Lower leg skin (tissue), 4 donors: ENCODE measurements at regions not wholly inside any gene's neighbourhood (a gene's known extent, or its start where the extent isn't known, plus 50 kb on each side); places are given as distances from the start of the nearest gene placed in this dataset.

Experiments
- DNase-seq, 2 donors: peaks; one replicate each; pipeline ENCODE4 v3.0.0-alpha.2; 2019; ENCODE audit warnings: low spot score in 2 of 2
- H3K4me3 ChIP-seq: fragments of 200-600 bp; sonication (generic); 2 replicates; pipeline ENCODE4 v1.5.1; 2017; ENCODE audit warnings: mild to moderate bottlenecking, low read depth; ENCODE audit not compliant: poor library complexity, severe bottlenecking
- CTCF ChIP-seq, 3 donors: fragments of 450-650 bp; IDR thresholded peaks; one replicate each; pipeline ENCODE4 v1.5.1; 2016; ENCODE audit warnings: antibody characterized with exemption in 3 of 3, mild to moderate bottlenecking in 3 of 3, moderate library complexity in 2 of 3
- POLR2A ChIP-seq, 2 donors: fragments of 450-650 bp; IDR thresholded peaks; one replicate each; pipeline ENCODE4 v1.6.1; 2016 to 2017; ENCODE audit warnings: antibody characterized with exemption in 2 of 2, mild to moderate bottlenecking in 1 of 2, moderate library complexity in 1 of 2
- WGBS, 2 donors: methylation state at CpG; one replicate each; pipeline ENCODE4 v1.1.5; 2018; 5-methylcytosine and 5-hydroxymethylcytosine counted together
- intact Hi-C: fragments of 100-400 bp; cut with DNase I; formaldehyde crosslinking; loops from one replicate; pipeline ENCODE4 v1.15.0; 2023; ENCODE audit warnings: low total_unique reads

- intact Hi-C loops: no loop called here
- no peak for TF ChIP-seq CTCF (IDR thresholded peaks at IDR 0.05)
- no peak for TF ChIP-seq POLR2A (IDR thresholded peaks at IDR 0.05)
- 24 to 33% methylated on average over 5 of the region's 5 CpGs for WGBS, 2 donors
- no peak for DNase-seq
- no peak overlapping the region for H3K4me3 ChIP-seq
Measured at GRCh38 chr10:108275895-108276685, 1111.6 kb upstream of the SORCS1 start.

- no peak for DNase-seq
- H3K4me3 ChIP-seq: no peak overlapping the region
- TF ChIP-seq POLR2A (IDR thresholded peaks at IDR 0.05) (no peak), CTCF (IDR thresholded peaks at IDR 0.05) (no peak)
- 62 to 71% methylated on average over 3 of the region's 3 CpGs for WGBS, 2 donors
- intact Hi-C loops: no loop called here
Measured at GRCh38 chr10:108260383-108260906, 1095.9 kb upstream of the SORCS1 start.

- no peak for TF ChIP-seq POLR2A (IDR thresholded peaks at IDR 0.05)
- TF ChIP-seq CTCF (IDR thresholded peaks at IDR 0.05): no peak
- no peak overlapping the region for H3K4me3 ChIP-seq
- intact Hi-C loops: no loop called here
- WGBS, 2 donors: 67 to 76% methylated on average over 1 of the region's 1 CpG
- DNase-seq: no peak
Measured at GRCh38 chr10:108254089-108254488, 1089.6 kb upstream of the SORCS1 start.

- no peak for TF ChIP-seq CTCF (IDR thresholded peaks at IDR 0.05)
- no peak for TF ChIP-seq POLR2A (IDR thresholded peaks at IDR 0.05)
- DNase-seq: no peak
- intact Hi-C loops: no loop called here
- no peak overlapping the region for H3K4me3 ChIP-seq
Measured at GRCh38 chr10:108252771-108253170, 1088.3 kb upstream of the SORCS1 start.

GRCh38 chr10:108250936-108251620 is 1086.6 kb upstream of the SORCS1 start:
- TF ChIP-seq POLR2A (IDR thresholded peaks at IDR 0.05) (no peak), CTCF (IDR thresholded peaks at IDR 0.05) (no peak)
- intact Hi-C loops: no loop called here
- WGBS, 2 donors: 75 to 79% methylated on average over 4 of the region's 4 CpGs
- no peak for DNase-seq
- H3K4me3 ChIP-seq: no peak overlapping the region
